ENCODE measurements at regions not wholly inside any gene's neighbourhood (a gene's known extent, or its start where the extent isn't known, plus 50 kb on each side); places are given as distances from the start of the nearest gene placed in this dataset.

DNA sequence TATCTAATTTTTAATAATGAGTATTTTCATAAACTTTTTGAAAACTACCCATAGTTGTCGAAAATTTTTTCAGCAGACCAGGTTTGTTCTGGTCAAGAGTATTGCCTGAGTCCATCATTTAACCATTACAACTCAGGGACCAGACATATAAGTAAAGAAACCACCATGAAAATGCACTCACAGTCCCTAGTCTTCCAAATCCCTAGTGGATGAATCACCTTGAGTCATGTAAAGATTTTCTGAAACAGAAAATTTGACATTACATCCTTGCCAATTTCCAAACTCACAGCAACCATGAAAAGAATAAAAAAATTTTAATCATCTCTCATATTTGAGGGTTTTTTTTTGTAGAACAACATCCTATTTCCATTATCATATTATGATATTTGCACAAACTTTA is 1337.5 kb upstream of the CDH8 start:
- TF ChIP-seq POLR2A (IDR thresholded peaks at IDR 0.05), result no peak
- no peak for TF ChIP-seq CTCF (IDR thresholded peaks at IDR 0.05)

Measured in uterus (tissue), 2 donors.